ENCODE measurements at regions not wholly inside any gene's neighbourhood (a gene's known extent, or its start where the extent isn't known, plus 50 kb on each side); places are given as distances from the start of the nearest gene placed in this dataset.

DNA sequence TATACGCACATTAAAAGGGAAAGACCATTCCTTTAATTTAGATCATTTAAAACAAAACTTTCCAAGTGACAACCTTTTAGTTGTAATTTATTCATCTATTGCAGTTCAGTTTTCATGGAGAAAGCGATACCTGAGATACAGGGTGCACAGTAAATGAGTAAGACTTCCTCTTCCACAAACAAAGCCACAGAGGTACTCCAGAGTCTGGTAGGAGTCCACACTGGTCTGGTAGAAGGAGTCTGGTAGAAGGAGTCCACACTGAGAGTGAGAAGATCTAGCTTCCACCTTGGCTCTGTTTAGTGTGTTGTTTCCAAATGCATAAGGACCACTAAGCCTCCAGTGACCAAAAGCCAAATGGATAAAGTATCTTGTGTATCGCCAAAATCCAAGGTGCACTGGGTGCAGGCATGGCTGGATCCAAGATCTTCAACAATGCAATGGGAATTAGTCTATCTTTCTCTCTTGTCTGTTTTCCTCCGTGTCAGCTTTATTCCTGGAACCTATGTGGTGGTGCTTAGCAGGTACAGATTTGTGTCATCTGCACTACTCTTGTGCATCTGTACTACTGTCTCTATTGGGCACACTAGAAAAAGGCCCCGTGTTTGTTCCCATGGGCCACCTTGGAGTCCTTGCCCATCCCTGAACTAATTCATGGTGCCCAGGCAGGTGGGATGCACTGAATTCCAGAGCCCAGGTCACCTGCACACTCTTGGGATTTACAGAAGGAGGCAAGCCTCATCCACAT, 331.1 kb downstream of the BCL11B start:
- peak in 1 of 5 donors; percentile 16 for DNase-seq

DNA sequence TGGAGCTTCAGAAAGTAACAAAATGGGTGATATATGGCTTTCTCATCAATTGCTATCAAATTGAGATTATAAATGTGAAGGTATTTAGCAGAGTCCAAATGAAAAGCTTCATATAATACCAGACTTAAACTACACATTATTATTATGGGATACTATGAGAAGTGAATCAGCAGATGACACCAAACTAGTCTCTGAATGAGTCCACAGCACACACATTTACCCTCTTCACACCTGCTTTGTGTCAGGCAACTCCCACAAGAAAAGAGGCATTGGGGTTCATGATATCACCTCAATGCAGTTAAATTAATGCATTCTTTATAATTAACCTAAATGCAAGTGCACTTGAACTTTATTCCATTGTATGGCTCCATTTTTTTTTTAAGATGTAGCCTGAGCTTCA, 330.5 kb downstream of the BCL11B start:
- peak in 1 of 5 donors; percentile 28 for DNase-seq

DNA sequence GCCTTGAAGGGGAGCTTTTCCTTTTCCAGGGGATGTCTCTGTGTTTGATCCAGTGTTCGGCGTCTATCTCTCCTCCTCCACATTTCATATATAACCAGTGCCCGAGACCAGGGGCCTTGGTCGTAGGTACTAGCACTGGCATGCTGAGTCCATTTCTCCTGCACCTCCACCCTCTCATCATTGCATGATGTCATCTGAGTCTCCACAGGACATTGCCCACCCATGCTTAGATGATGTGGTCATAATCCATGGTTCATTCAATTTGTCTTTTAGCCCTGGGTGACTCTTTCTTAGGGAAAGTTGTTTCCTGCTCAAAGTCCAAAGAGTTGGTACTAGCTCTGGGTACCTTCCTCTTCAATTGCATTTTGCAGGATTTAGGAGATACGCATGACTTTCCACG, 328.1 kb downstream of the BCL11B start:
- no peak for DNase-seq

DNA sequence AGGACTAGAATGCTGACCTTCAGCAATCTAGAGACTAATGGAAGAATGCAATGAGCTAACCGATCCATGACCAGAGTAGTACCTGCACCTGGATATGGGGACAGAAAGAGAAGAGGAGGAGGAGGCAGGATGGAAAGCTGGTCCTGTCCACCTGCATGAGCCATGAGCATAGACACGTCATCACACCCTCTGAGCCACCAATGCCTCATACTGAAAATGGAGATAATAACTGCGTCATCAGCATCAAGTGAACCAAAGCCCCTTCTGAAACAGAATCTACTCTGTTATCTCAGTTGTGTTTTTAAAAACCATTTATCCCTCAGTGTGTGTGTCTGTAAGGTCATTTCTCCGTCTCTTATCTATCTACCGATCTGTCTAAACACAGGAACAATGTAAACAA, 327.0 kb downstream of the BCL11B start:
- no peak for DNase-seq

DNA sequence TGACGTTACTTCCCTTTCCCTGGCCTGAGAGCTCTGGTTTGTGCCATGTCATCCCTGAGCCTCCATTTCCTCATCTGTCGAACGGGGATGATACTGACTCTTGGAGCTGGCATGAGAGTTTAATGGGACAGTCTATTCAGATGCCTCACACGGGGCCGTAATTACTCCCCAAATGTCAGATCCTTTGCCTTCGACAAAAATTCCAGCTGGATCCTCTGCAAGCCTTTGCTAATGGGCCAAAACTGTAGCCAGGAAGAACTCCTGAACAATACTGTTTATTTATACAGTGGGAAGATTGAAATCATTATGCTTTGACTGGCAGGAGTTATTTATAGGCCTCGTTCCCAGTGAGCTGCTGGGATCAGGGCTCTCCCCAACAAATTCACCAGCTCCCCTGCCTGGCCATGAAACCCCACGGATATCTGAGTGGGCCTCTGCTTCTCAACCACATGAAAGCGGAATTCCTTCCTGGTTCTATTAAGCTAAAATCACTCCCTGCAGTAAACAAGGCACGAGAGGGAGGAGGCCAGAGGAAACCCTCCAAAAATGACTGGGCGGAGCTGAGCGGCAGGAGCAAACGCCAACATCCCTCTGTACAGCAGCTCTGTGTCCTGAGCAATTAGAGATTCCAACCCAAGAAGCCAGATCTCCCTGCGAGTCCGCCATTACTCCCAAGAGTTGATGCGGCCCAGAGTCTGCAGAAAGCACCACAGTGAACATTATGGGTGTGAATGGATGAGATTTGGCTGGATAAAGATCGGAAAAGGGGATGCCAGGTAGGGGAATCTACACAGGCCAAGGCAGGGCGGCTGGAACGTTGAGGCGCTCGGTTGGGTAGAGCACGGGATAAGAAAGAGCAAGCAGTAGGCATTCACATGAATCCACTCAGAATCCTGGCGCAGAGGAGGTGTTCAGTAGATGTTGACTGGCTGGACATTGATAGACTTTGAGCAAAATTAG, 326.1 kb downstream of the BCL11B start:
- DNase-seq = no peak

DNA sequence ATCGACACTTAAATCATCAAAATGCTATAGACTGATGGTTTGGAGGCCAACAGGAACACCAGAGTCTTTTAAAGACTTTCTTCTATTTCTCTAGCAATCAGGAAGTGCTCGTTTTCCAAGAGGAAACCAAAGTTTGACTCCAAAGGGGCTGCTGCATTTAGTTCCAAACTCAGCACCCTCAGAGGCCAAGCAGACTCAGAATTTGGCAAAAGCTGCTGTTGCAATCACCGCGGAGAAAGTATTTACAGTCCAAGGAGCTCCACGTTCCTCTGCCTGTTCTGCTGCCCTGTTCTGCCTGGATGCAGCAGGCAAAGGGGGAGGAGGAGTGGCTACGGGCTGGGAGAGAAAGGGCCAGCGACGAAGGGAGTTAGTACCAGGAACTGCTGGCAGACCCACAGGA, 325.1 kb downstream of the BCL11B start:
- no peak for DNase-seq

DNA sequence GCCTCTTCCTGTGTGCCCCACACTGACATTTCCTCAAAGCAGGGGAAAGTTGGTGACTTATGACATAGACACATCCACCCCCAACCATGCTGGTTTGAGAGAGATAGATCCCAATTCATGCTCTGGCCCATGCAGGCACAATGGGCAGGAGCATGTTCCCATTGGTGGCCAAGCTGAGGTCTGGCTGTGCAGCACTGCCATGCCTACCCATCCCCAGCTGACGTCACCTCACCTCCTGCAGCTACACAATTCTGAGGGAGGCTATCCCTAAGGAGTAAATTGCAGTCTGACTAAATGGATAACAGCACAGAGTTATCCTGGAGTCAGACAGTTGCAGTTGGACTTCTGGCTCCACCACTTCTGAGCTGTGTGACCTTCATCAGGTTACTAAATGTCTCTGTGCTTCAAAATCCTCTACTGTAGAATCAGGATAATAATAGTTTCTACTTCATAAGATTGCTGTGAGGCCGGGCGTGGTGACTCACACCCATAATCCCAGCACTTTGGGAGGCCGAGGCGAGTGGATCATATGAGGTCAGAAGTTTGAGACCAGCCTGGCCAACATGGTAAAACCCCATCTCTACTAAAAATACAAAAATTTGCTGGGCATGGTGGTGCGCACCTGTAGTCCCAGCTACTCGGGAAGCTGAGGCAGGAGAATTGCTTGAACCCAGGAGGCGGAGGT, 323.9 kb downstream of the BCL11B start:
- no peak for DNase-seq

DNA sequence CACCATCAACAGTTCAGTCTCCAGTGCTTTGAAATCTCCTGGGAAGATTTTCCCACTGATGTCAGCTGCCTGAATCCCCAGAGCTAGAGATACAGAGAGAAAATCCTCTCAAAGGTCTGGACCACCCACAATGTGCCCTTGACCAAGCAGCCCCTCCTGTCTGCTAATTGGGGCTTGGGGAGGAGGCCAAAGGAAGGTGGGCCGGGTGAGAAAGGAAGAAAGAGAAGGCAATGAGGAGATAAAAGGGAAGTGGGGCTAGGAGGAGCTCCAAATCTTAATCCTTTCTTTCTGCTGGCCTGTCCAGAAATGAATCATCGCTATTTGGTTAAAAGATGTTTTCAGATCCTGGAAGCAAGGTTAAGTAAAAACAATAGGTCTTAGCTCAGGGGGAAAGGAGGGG, 322.9 kb downstream of the BCL11B start:
- DNase-seq = no peak

DNA sequence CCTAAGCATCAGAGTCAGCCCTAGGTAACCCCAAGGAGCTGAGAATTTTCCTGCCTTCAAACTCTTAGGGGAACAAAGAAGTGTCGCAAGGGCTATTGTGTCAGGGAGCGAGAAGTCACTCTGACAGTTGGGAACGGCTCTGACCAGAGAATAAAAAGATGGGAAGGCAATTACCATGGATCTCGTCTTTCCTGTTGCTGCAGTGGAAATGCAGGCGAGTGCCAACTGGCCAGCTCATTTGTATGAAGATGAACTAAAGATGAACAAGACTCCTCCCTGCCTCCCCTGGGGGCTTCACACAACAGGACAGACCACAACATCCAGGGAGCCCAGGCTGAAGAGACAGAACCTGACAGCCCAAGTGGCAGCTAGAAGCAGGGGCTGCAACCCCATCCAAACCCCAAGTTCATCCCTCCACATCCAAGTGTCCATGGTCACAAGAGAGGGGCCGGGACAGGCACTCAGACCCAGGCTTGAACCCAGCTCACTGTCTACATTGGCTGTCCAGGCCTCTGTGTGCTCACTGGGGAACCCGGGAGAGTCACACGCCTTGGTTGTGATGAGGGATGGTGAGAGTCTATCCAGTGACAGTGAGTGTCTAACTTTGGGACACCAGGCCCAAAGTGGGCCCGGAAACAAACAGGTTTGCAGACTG, 322.4 kb downstream of the BCL11B start:
- no peak for DNase-seq

DNA sequence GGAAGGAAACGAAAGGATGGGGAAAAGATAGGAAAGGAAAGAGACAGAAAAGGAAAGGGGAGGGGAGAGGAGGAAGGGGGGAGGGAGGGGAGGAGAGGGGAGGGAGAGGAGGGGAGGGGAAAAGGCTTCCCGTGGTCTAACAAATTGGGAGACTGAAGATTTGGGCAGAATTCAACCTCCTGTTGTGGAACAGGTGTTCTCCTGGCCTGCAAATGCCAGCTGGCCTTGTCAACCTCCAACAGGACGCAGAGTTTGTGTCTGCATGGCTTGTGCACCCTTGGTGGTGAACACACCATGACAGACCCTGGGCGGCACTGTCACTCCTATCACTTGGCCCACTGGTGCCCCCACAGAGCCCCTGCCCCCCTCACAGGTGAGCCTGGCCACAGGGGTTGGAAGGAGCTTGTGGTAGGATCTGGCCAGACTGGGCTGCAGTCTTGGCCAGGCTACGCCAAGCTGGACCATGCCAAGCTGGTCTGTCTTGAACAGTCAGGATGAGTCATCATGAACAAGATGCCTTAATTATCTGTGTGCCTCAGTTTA, 321.6 kb downstream of the BCL11B start:
- DNase-seq = no peak

DNA sequence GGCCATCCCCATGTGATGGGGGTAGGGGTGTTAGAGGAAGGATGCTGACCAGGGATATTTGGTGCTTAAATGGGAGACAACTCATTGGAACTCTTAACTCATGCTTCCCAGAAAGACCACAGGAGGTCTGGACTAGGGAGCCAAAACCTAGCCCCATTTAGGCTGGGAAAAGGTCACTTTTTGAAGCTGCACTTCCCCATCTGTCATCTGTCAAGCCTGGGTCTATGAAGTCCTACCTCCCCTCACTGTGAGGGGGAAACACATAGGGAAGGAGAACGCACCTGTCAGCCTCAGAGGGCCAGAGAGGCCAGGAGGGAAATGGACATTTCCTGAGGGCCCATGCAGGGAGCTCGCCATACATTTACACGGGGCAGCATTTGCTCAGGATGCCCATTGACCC, 321.0 kb downstream of the BCL11B start:
- no peak for DNase-seq

DNA sequence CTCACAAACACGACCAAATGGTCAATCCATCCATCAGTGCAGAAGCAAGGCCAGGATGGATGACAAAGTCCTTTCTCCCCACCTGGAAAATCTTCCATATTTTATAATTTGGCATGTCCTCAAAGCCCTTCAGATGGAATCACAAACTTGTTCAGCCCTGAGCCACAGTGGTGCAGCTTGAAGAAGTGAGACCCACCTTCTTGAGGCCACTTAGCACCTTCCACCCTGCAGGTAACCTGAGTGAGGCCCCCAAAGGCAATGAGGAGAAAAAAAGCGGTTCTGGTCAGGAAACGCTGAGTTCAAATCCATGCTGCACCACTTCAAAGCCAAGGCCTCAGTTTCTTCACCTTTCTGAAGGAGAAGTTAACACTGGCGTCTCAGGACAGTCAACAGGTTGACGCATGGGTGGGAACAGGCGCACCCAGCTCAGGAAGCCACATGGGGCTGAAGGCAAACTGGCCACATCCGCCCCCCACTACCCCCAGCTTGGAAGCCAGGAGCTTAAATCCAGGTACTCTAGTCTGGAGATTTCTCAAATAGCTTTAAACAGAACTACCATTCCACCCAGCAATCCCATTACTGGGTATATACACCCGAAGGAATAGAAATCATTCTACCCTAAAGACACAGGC, 320.4 kb downstream of the BCL11B start:
- DNase-seq = no peak

DNA sequence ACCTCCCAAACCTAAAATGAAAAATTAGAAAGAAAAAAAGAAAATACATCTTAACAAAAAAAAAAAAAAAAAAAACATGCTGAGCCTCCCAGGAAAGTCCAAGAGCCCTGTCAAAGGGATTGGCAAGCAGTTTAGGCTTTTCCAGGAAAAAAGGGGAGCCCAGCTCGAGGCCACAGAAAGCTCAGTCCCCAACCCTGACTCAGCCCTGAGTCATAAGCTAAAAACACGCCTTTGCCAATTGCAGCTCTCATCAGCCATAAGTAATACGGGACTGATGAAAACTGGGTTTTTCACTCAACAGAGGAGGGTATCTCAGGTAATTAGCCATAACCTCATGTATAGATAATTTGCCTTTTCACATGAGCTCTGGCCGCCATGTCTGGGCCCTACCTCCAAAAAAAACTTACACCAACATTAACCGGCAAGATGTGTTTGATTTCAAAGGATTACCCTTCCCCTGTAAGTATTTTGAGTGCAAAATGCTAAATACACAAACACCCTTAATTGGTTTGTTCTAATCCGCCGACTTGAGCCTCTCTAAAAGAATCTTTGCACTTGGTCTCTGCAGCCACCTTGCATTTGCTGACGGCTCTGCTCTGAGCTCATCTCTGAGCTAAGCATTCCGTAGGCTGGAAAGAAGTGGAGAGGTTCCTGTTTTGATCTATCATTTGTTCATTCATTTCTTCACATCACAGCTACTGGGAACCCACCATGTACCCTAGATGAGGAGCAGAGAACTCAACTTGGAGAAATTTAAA, 319.2 kb downstream of the BCL11B start:
- no peak for DNase-seq

DNA sequence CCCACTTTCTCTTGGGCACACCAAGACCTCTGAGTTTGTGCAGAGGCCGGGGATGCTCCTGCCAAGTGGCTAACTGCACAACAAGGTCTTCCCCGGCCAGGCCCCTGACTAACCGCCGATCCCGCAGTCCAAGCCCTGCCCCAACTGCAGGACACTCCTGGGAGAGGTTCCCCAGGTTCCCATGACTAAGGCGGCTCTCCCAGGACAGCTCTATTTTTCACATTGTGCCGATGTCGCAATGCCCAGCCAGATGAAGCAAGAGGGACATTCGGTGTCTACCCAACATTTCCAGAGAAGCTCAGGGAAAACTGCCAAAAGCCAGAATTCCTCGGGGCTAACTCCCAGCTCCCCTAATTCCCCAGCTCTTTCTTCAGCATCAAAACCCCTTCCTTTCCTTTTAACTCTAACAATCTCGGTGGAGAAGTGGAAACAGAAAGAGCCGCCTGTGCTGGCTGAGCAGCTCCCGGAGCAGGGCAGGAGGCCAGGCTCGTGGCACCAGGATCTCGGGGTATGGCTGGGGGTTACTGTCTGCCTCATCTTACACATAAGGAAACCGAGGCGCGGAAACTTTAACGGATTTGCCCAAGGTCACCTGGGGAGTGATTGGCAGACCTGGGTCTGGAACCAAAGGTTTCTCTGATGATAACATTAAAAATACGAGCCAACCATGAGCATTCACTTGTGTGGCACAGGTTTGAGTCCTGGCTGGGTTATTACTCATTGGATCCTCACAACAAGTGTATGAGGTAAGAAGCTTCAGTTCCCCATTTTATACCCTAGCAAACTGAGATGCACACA, 318.2 kb downstream of the BCL11B start:
- DNase-seq = no peak

DNA sequence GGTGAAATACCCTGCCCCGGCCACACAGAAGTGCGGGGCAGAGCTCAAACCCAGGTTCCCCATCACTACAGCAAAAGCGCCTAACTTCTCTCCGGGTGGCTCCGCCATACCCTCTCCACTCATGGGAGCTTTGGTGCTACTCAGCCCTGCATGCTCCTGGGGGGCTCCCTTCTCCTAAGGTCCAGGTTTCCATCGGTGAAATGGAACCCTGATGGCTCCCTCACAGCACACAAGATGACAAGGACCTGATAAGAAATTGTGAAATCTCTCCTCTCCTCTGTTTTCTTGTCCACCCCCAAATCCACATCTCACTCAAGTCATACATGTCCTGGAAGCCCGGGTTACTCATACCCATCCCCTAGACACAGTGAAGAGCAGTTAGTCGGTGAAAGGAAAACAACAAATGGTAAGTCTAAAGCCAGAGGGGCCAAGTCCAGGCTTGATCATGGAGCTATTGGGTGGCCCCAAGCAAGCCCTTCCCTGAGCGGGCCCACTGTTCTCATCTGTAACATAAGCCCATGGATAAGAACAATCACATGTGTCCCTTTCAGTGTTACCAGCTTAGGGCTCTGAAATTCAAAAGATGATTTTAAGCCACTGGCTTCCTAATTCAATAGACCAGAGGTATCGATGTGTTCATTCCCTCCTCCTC, 317.5 kb downstream of the BCL11B start:
- no peak for DNase-seq

DNA sequence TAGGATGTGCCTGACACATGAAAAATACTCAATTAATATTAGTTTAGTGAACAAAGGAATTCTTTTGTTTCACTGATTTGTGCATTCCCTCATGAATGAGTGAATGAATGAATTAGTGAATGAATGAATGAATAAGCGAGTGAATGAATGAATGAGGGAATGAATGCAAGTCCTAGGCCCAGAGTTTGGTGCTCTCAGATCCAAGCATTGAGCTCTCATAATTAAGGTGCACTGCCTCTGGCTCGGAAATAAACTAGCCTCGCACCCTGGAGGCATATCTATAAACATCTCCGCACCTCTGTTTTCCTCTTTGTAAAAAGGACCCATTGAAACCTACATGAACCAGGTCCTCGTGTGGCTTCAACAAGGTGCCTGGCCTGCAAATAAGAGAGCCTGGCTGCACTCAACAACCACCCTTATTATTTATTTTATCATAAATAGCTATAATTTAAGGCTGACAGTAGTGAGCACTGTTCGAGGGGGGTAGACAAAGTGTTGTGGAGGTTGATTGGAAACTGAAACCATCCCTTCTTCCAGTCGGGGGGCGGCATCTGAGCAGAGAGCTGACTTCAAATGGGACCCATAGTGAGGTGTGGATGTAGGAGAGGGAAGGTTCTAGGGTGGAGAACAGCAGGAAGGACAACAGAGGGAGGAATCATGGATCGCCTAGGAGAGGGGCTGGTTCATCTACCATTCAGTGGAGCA, 316.8 kb downstream of the BCL11B start:
- no peak for DNase-seq

DNA sequence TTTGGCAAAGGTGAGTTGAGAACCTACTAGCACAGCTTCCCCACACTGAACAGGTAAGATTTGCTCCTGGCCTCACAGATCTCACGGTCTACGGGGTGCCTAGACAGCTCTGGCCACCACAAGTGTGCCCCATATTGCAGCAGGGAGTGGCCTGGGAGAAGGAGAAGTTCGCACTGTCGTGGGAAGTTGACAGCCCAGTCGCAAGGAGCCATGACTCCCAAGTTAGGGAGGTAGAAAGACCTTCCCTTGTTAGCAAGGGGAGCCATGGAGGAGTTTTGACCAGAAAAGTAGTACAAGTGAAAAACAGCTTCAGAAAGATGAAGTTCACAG, 316.3 kb downstream of the BCL11B start:
- DNase-seq = no peak

DNA sequence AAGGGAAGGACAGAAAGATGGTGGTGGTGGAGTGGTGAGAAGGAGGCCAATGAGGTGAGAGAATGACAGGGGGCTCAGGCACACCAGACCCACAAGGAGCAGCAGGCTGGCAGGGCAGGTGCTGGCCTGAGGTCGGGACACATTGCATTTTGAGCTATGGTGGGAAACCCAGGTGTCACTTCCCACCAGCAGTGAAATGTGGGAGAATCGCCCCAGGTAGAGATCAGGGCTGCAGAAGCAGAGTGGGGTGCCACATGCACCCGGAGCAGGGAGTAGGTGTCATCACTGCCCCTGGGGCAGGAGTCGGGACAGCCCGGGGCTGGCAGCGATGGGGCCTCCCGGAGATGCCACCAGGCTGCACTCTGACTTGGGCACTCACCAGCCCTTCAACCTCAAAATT, 315.8 kb downstream of the BCL11B start:
- DNase-seq = no peak

DNA sequence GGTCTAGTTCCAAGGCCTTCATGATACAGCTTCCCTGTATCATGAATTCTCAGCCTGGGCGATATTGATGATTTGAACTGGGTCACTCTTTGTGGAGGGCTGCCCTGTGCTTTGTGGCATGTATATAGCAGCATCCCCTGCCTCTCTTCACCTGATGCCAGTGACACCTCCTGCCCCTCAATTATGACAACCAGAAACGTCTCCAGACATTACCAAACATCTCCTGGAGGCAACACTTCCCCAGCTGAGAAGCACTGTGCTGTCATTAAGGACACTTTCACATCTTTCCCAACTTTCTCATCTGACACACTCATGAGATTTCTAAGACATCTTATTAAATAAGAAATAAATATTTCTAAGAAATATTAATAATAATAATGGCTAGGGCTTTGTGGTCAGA, 315.3 kb downstream of the BCL11B start:
- DNase-seq = no peak
